Daoy (cell line): ENCODE measurements at regions not wholly inside any gene's neighbourhood (a gene's known extent, or its start where the extent isn't known, plus 50 kb on each side); places are given as distances from the start of the nearest gene placed in this dataset.
"Not testable (repeated sequence)": the region's sequence is repeated elsewhere in the genome, so short reads cannot be mapped to it uniquely, and the experiment has no call there.

Experiments
- DNase-seq: peaks from one replicate; pipeline ENCODE4 v3.0.0-alpha.2; 2015; ENCODE audit warnings: low read depth

GRCh38 chr15:34651997-34652725 is 68.7 kb upstream of the GOLGA8B start:
- DNase-seq = no peak

DNA sequence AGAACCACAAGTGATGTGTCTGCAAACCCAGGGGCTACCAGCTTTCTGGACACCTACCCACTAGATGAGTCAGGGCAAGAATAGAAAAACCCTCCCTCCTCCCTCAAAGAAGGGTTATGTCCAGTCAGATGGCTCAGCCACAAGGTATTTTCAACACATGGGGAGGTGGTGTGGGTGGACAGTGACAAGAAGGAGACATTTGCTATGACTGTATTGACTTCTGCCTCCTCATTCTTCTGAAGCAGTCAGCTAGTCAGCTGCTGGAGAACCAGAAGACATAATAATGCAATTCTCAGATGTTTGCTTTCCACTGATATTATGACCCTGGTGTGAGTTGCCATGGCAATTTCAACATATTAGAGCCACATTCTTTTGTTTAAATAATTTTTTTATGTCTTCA is 66.7 kb upstream of the GOLGA8B start:
- peak; percentile 5 for DNase-seq

DNA sequence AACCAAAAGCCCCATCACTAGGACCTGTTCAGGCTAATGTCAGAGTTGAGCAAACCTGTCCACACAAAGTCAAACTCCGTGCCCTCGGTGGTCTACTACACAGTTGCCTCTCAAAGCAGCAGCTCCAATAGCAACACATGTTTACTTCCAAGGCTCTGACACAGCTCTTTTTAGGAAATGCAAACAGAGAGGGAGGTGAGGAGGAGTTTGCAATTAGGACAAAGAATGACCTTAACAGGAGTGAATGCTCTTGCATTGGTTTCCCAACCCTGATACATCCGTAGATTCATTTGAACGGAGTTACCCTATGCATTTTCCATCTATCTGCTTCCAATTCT is 64.8 kb upstream of the GOLGA8B start:
- DNase-seq = no peak

DNA sequence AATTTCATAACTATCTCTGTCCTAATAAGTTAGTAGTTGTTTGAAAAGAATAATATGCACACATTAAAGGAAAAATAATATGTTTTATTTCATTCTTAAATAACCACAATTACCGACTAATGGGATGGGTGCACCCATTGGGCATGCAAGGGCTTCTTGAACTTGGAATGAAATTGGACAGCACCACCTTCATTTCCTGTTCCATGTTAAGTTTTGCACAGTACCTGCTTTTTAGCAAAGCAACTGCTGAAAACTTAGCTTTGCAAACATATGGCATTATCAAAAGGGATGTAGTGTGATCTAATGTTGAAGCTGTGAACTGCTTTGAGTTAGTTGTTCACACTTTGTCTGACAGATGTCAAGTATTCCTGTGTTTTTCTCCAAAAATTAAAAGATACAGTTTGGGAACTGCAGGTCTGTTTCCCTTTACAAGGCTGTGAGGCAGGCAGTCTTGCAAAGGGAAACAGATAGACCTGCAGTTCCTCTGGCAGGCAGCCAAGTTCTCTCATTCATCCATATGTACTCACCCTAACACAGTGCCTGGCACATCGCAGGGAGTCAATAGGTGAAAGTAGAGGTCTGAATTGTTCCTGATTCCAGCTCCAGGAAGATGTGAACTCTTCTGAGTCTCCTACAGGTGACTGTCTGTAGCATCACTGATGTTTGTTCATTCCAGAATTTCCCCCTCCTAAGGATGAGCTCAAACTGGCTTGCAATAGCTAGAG is 64.3 kb upstream of the GOLGA8B start:
- peak; percentile 3 for DNase-seq

DNA sequence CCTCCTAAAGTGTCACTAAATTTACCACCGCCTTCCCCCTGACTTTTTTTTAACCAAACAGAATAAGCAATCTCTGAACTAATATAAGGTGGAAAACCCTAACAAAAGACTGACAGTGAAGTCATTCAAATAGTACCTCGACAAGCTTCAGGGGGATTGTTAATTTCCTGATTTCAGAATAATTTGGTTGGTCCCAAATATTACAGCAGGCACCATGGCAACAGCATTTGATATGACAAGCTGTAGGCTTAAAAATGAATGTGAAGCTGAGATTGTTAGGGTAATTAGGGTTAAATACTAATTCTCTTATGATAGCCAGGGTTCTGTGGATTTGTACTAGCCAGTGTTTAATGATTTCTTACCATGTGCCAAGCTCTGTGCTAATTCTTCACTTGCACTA is 63.5 kb upstream of the GOLGA8B start:
- DNase-seq = no peak

DNA sequence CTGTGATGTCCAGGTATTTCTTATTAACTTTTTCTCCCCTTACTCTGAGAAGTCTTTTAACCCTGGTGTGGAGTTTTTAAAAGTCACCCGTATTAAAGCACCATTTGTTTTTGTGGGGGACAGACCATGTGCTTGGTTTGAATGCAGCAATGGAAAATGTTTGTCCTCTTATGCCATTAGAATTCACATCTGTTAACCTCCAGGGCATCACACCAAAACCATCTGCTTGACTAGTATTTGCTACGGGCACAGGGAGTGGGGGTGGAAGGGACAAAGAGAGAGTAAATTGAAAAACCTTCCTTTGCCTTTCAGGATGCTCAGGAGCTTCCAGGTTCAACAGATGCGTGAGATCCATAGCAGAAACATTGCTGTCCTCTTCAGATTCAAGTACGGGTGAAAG is 61.4 kb upstream of the GOLGA8B start:
- no peak for DNase-seq

- peak; percentile 60 for DNase-seq
These were observed 60.6 kb upstream of the GOLGA8B start for GRCh38 chr15:34644061-34644460.

DNA sequence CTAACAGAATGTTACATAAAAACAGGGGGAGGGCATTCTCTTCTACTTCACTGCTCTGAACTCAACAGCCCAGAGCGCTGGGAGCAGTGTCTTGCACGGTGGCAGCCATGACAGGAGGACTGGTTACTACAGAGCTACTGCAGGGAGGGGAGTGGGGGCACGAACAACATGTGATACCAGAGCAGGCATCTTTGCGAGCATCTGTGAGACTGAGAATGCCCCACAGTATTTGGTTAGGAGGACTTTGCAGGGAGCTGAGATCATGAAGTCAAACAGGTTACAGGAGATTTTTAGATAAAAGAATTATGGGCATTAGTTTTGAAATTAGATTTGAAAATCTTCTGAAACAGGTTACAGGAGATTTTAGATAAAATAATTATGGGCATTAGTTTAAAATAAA is 58.8 kb upstream of the GOLGA8B start:
- DNase-seq = no peak

GRCh38 chr15:34640661-34641060 is 57.2 kb upstream of the GOLGA8B start:
- no peak for DNase-seq

GRCh38 chr15:34637305-34637704 is 53.9 kb upstream of the GOLGA8B start:
- no peak for DNase-seq

GRCh38 chr15:34633602-34634001 is 50.2 kb upstream of the GOLGA8B start:
- DNase-seq = not testable (repeated sequence)
